Ishikawa (cell line): ENCODE measurements at regions not wholly inside any gene's neighbourhood (a gene's known extent, or its start where the extent isn't known, plus 50 kb on each side); places are given as distances from the start of the nearest gene placed in this dataset.

ENCODE experiments used
- CEBPB ChIP-seq: IDR thresholded peaks from 2 replicates; pipeline ENCODE4 v1.6.1; 2012
- CREB1 ChIP-seq: IDR thresholded peaks from 2 replicates; pipeline ENCODE4 v1.6.1; 2012; ENCODE audit warnings: low read depth
- EGR1 ChIP-seq: IDR thresholded peaks from 2 replicates; pipeline ENCODE4 v1.6.1; 2012
- EP300 ChIP-seq: IDR thresholded peaks from 2 replicates; pipeline ENCODE4 v1.6.1; 2012; ENCODE audit warnings: borderline replicate concordance
- MAX ChIP-seq: IDR thresholded peaks from 2 replicates; pipeline ENCODE4 v1.6.1; 2012
- NFIC ChIP-seq: IDR thresholded peaks from 2 replicates; pipeline ENCODE4 v1.6.1; 2012
- RAD21 ChIP-seq: IDR thresholded peaks from 2 replicates; pipeline ENCODE4 v1.6.1; 2012; ENCODE audit warnings: low read depth
- REST ChIP-seq: IDR thresholded peaks from 2 replicates; pipeline ENCODE4 v1.6.1; 2012; ENCODE audit warnings: low read depth, mild to moderate bottlenecking
- TAF1 ChIP-seq: IDR thresholded peaks from 2 replicates; pipeline ENCODE4 v1.6.1; 2012; ENCODE audit warnings: low read depth, mild to moderate bottlenecking
- TEAD4 ChIP-seq: IDR thresholded peaks from 2 replicates; pipeline ENCODE4 v1.6.1; 2012
- USF1 ChIP-seq: IDR thresholded peaks from 2 replicates; pipeline ENCODE4 v1.6.1; 2012
- YY1 ChIP-seq: IDR thresholded peaks from 2 replicates; pipeline ENCODE4 v1.6.1; 2012; ENCODE audit warnings: low read depth
- ZBTB7A ChIP-seq: IDR thresholded peaks from 2 replicates; pipeline ENCODE4 v1.6.1; 2012; ENCODE audit warnings: low read depth

GRCh38 chrX:16465081-16465876, 184.7 kb upstream of the S100G start:
- TF ChIP-seq MAX (no peak), TEAD4 (no peak), EGR1 (no peak), CREB1 (no peak), REST (no peak), CEBPB (no peak), ZBTB7A (no peak), USF1 (no peak), EP300 (no peak), RAD21 (no peak), YY1 (no peak), NFIC (no peak), TAF1 (no peak)
